Stimulated activated CD8-positive, alpha-beta memory T cell treated with anti-CD3 and anti-CD28 coated beads, Interleukin-15, amount 100 ng/mL, for 1 hour (primary cell): ENCODE measurements at regions not wholly inside any gene's neighbourhood (a gene's known extent, or its start where the extent isn't known, plus 50 kb on each side); places are given as distances from the start of the nearest gene placed in this dataset.

ENCODE experiments used
- DNase-seq: peaks from one replicate; pipeline ENCODE4 v3.0.0-alpha.2; 2020; ENCODE audit warnings: low read depth

DNA sequence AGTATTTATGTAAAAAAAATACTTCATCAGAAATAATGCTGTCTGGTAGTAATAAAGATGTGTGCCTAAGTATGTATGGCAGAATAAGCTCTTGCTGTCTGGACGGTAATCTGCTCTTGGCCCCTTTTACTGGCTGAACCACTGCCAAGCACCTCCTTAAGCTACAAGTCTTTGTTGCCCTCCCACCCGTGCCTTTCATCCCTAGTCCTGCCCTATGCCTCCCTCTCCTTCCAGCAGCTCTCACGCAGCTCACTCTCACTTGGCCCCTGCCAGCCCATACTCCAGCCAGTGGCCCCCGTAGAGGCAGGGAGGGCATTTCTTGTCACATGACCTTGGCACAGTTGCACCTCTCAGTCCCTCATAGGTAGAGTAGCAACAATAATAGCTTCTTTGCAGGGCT, 54.5 kb upstream of the NPAS2 start:
- DNase-seq = no peak

- DNase-seq = no peak
Observed at GRCh38 chr2:100766256-100766655, 53.7 kb upstream of the NPAS2 start.

- no peak for DNase-seq
Observed at GRCh38 chr2:100766806-100767205, 53.1 kb upstream of the NPAS2 start.

DNA sequence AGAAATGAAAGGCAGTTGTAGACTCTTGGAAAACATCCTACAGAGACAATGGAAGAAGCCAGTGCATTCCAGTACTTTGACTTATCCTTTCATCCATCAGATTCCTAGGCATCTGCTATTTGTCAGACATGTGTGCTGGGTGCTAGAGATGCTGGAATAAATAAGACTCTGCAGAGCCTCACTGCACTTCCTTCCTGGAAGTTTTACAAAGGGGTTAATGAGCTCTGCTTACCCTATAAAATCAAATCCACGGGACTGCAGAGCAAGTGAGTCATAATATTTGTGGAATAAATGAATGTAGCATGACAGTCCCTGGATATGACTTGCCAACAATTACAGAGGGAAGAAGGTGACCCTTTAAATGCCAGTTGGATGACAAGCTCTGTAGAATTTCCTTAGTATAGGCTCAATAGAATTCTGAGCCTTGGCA, 52.7 kb upstream of the NPAS2 start:
- no peak for DNase-seq

- DNase-seq = no peak
Observed at GRCh38 chr2:100767810-100768806, 51.8 kb upstream of the NPAS2 start.
